Stomach (tissue), 4 donors: ENCODE measurements at regions not wholly inside any gene's neighbourhood (a gene's known extent, or its start where the extent isn't known, plus 50 kb on each side); places are given as distances from the start of the nearest gene placed in this dataset.

Experiments used
- CTCF ChIP-seq, 7 experiments: fragments of 450-650 bp in 4 of 7; fragments of 200-600 bp in 3 of 7; sonication (generic) in 3 of 7; IDR thresholded peaks; one replicate each; pipeline ENCODE4 v1.5.1; 2016 to 2019; ENCODE audit warnings: antibody characterized with exemption in 7 of 7, control low read depth in 2 of 7, mild to moderate bottlenecking in 1 of 7
- POLR2A ChIP-seq, 4 donors: fragments of 450-650 bp; IDR thresholded peaks; one replicate each; pipeline ENCODE4 v1.6.1; 2016; ENCODE audit warnings: antibody characterized with exemption in 4 of 4, control low read depth in 2 of 4, mild to moderate bottlenecking in 1 of 4, moderate library complexity in 1 of 4

- TF ChIP-seq POLR2A (IDR thresholded peaks at IDR 0.05) (no peak), CTCF (IDR thresholded peaks at IDR 0.05) (no peak)
These were observed 99.5 kb downstream of the ERCC5 start for GRCh38 chr13:102945324-102945815.
